ENCODE measurements at regions not wholly inside any gene's neighbourhood (a gene's known extent, or its start where the extent isn't known, plus 50 kb on each side); places are given as distances from the start of the nearest gene placed in this dataset.
"Not testable (repeated sequence)": the region's sequence is repeated elsewhere in the genome, so short reads cannot be mapped to it uniquely, and the experiment has no call there.

DNA sequence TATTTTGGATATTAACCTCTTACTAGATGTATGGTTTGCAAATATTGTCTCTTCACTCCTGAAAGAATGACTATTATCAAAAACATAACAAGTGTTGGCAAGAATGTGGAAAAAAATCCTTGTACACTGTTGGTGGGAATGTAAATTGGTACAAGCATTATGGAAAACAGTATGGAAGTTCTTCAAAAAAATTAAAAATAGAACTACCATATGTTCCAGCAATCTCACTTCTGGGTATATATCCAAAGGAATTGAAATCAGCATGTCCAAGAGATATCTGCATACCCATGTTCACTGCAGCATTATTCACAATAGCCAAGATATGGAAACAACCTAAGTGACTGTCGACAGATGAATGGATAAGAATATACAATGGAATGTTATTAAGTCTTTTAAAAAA is 61.6 kb upstream of the KIT start (continued):
- TF ChIP-seq, protein P1, sequence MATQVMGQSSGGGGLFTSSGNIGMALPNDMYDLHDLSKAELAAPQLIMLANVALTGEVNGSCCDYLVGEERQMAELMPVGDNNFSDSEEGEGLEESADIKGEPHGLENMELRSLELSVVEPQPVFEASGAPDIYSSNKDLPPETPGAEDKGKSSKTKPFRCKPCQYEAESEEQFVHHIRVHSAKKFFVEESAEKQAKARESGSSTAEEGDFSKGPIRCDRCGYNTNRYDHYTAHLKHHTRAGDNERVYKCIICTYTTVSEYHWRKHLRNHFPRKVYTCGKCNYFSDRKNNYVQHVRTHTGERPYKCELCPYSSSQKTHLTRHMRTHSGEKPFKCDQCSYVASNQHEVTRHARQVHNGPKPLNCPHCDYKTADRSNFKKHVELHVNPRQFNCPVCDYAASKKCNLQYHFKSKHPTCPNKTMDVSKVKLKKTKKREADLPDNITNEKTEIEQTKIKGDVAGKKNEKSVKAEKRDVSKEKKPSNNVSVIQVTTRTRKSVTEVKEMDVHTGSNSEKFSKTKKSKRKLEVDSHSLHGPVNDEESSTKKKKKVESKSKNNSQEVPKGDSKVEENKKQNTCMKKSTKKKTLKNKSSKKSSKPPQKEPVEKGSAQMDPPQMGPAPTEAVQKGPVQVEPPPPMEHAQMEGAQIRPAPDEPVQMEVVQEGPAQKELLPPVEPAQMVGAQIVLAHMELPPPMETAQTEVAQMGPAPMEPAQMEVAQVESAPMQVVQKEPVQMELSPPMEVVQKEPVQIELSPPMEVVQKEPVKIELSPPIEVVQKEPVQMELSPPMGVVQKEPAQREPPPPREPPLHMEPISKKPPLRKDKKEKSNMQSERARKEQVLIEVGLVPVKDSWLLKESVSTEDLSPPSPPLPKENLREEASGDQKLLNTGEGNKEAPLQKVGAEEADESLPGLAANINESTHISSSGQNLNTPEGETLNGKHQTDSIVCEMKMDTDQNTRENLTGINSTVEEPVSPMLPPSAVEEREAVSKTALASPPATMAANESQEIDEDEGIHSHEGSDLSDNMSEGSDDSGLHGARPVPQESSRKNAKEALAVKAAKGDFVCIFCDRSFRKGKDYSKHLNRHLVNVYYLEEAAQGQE (IDR thresholded peaks at IDR 0.05; ENCODE audit: low read depth, low read length), result no peak
- no peak for TF ChIP-seq YY1 (IDR thresholded peaks at IDR 0.05; ENCODE audit: low read depth)

DNA sequence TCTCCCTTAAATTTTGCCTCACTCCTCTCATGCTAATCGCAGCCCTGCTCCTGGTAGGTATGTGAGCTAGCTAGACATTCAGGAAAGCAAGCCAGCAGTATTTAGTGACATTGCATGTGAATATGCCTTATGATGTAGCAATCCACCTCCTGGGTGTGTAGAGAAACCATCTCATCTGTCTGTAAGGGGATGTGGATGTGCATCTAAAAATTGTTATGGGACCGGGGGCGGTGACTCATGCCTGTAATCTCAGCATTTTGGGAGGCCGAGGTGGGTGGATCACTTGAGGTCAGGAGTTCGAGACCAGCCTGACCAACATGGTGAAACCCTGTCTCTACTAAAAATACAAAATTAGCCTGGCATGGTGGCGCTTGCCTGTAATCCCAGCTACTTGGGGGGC is 60.1 kb upstream of the KIT start:
- H3K9me3 ChIP-seq; H3K4me3 ChIP-seq (ENCODE audit: low read depth in 2 of 2, low read length in 1 of 2); H3F3A ChIP-seq (replicated peaks; ENCODE audit: insufficient read depth); H3K9ac ChIP-seq; H3K27me3 ChIP-seq (ENCODE audit: insufficient read depth); H3K4me2 ChIP-seq; H3K4me1 ChIP-seq (ENCODE audit: control insufficient read depth in 1 of 2, insufficient read depth in 2 of 2, low read depth in 1 of 2, low read length in 1 of 2); H3K9me2 ChIP-seq; POLR2A ChIA-PET; H2AFZ ChIP-seq (ENCODE audit: low read depth); H4K20me1 ChIP-seq (ENCODE audit: insufficient read depth); H3K27ac ChIP-seq (ENCODE audit: low read depth in 2 of 2, low read length in 1 of 2); CTCF ChIA-PET; H3K79me2 ChIP-seq (ENCODE audit: insufficient read depth); H3K36me3 ChIP-seq (replicated peaks in 1 of 2; ENCODE audit: control insufficient read depth in 1 of 2, insufficient read depth in 2 of 2, low read length in 1 of 2); DNase-seq: not testable (repeated sequence)
- 53% methylated on average over 6 of the region's 6 CpGs for WGBS (ENCODE audit: low lambda C conversion rate)

DNA sequence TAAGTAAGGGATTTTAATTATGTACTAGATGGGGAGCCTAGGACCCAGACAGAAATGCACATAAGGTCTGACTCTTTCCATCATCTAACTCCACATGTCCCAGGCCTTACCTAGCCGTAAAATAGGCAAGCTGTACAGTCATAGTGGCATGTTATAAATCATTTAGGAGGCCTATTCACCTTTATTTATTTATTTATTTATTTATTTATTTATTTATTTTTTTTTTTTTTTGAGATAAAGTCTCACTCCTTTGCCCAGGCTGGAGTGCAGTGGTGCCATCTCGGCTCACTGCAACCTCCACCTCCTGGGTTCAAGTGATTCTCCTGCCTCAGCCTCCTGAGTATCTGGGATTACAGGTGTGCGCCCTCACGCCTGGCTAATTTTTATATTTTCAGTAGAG is 55.6 kb upstream of the KIT start:
- H3K27ac ChIP-seq (ENCODE audit: low read depth in 2 of 2, low read length in 1 of 2); H3F3A ChIP-seq (replicated peaks; ENCODE audit: insufficient read depth); H3K36me3 ChIP-seq (replicated peaks in 1 of 2; ENCODE audit: control insufficient read depth in 1 of 2, insufficient read depth in 2 of 2, low read length in 1 of 2); H3K4me2 ChIP-seq; H3K79me2 ChIP-seq (ENCODE audit: insufficient read depth); H3K9me2 ChIP-seq; POLR2A ChIA-PET; H3K4me1 ChIP-seq (ENCODE audit: control insufficient read depth in 1 of 2, insufficient read depth in 2 of 2, low read depth in 1 of 2, low read length in 1 of 2); H3K4me3 ChIP-seq (ENCODE audit: low read depth in 2 of 2, low read length in 1 of 2); H3K9ac ChIP-seq; H2AFZ ChIP-seq (ENCODE audit: low read depth); H3K27me3 ChIP-seq (ENCODE audit: insufficient read depth); H4K20me1 ChIP-seq (ENCODE audit: insufficient read depth); H3K9me3 ChIP-seq; DNase-seq: not testable (repeated sequence)
- CTCF ChIA-PET, result interaction anchor here (1.4 kb wide), 1 partner anchor 12 kb away, joined by 3 read pairs; no protein-coding TSS in a partner anchor
- WGBS (ENCODE audit: low lambda C conversion rate), result 63% methylated on average over 4 of the region's 4 CpGs

DNA sequence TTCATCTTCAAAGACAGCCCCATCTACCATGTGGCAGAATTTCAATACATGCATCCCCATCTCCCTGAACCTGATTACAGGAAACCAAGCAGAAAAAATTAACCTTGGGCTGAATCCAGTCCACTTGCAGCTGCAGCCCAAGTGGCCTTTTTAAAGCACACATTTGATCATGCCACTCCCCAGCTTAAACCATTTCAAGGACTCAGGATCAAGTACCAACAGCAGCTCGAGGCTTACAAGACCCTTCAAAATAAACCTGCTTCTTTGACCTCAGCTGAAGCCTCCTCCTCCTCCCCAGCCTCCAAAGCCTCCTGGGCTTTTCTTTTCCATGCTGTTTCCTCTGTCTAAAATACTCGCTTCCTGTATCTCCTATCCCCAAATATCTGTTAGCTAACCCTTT is 50.7 kb upstream of the KIT start:
- Histone ChIP-seq H3K27ac (ENCODE audit: low read depth in 2 of 2, low read length in 1 of 2) (no peak overlapping the region), H3K9me2 (no peaks in the 10 kb centered on the region), H3K27me3 (ENCODE audit: insufficient read depth) (no peaks in the 10 kb centered on the region), H3K36me3 (replicated peaks in 1 of 2; ENCODE audit: control insufficient read depth in 1 of 2, insufficient read depth in 2 of 2, low read length in 1 of 2) (no peaks in the 10 kb centered on the region), H3K79me2 (ENCODE audit: insufficient read depth) (no peaks in the 10 kb centered on the region), H3K4me2 (no peak overlapping the region), H3K4me3 (ENCODE audit: low read depth in 2 of 2, low read length in 1 of 2) (no peak overlapping the region), H3K4me1 (ENCODE audit: control insufficient read depth in 1 of 2, insufficient read depth in 2 of 2, low read depth in 1 of 2, low read length in 1 of 2) (no peaks in the 10 kb centered on the region), H2AFZ (ENCODE audit: low read depth) (no peak overlapping the region), H3F3A (replicated peaks; ENCODE audit: insufficient read depth) (no peaks in the 10 kb centered on the region), H3K9me3 (no peaks in the 10 kb centered on the region), H3K9ac (no peak overlapping the region), H4K20me1 (ENCODE audit: insufficient read depth) (no peaks in the 10 kb centered on the region)
- DNase-seq, result no peak
- ChIA-PET POLR2A (no interaction called here), CTCF (no interaction called here)
- 31% methylated on average over 2 of the region's 2 CpGs for WGBS (ENCODE audit: low lambda C conversion rate)
- TF ChIP-seq GATA2 (CRISPR knock-in tag; IDR thresholded peaks at IDR 0.05) (no peak), RFX5 (IDR thresholded peaks at IDR 0.05; ENCODE audit: low read length) (no peak), RAD21 (IDR thresholded peaks at IDR 0.05; ENCODE audit: low read length) (no peak), EP300 (IDR thresholded peaks at IDR 0.05; ENCODE audit: borderline replicate concordance in 1 of 2, low read depth in 1 of 2, low read length in 1 of 2) (no peak), TCF12 (IDR thresholded peaks at IDR 0.05) (no peak), EZH2phosphoT487 (IDR thresholded peaks at IDR 0.05; ENCODE audit: borderline replicate concordance, low read depth) (no peak), MXI1 (IDR thresholded peaks at IDR 0.05; ENCODE audit: low read depth, low read length) (no peak), GABPA (IDR thresholded peaks at IDR 0.05; ENCODE audit: low read depth) (no peak), YY1 (IDR thresholded peaks at IDR 0.05; ENCODE audit: low read depth) (no peak), RXRA (IDR thresholded peaks at IDR 0.05; ENCODE audit: borderline replicate concordance, low read depth) (no peak)
- TF ChIP-seq, protein P2, sequence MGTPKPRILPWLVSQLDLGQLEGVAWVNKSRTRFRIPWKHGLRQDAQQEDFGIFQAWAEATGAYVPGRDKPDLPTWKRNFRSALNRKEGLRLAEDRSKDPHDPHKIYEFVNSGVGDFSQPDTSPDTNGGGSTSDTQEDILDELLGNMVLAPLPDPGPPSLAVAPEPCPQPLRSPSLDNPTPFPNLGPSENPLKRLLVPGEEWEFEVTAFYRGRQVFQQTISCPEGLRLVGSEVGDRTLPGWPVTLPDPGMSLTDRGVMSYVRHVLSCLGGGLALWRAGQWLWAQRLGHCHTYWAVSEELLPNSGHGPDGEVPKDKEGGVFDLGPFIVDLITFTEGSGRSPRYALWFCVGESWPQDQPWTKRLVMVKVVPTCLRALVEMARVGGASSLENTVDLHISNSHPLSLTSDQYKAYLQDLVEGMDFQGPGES (IDR thresholded peaks at IDR 0.05; ENCODE audit: low read depth, low read length), result no peak
- TF ChIP-seq, protein P3, sequence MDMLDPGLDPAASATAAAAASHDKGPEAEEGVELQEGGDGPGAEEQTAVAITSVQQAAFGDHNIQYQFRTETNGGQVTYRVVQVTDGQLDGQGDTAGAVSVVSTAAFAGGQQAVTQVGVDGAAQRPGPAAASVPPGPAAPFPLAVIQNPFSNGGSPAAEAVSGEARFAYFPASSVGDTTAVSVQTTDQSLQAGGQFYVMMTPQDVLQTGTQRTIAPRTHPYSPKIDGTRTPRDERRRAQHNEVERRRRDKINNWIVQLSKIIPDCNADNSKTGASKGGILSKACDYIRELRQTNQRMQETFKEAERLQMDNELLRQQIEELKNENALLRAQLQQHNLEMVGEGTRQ (IDR thresholded peaks at IDR 0.05; ENCODE audit: borderline replicate concordance, low read depth, low read length), result no peak
- TF ChIP-seq, protein P4, sequence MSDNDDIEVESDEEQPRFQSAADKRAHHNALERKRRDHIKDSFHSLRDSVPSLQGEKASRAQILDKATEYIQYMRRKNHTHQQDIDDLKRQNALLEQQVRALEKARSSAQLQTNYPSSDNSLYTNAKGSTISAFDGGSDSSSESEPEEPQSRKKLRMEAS (IDR thresholded peaks at IDR 0.05; ENCODE audit: low read depth), result no peak
